ENCODE measurements at regions not wholly inside any gene's neighbourhood (a gene's known extent, or its start where the extent isn't known, plus 50 kb on each side); places are given as distances from the start of the nearest gene placed in this dataset.

DNA sequence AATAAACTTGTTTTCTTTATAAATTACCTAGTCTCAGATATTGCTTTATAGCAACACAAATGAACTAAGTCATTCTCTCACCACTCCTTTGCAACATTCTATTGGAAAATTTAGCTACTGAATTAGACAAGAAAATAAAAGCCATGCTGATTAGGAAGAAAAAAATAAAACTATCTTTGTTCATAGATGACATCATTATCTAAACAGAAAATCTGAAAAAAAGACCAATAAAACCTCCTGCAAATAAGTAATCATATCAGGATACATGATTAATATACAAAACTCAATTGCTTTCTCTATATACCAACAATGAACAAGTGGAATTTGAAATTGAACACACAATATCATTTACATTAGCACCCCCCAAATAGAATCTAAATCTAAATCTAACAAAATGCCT is 455.3 kb upstream of the KIF2A start:
- TF ChIP-seq, protein P1, sequence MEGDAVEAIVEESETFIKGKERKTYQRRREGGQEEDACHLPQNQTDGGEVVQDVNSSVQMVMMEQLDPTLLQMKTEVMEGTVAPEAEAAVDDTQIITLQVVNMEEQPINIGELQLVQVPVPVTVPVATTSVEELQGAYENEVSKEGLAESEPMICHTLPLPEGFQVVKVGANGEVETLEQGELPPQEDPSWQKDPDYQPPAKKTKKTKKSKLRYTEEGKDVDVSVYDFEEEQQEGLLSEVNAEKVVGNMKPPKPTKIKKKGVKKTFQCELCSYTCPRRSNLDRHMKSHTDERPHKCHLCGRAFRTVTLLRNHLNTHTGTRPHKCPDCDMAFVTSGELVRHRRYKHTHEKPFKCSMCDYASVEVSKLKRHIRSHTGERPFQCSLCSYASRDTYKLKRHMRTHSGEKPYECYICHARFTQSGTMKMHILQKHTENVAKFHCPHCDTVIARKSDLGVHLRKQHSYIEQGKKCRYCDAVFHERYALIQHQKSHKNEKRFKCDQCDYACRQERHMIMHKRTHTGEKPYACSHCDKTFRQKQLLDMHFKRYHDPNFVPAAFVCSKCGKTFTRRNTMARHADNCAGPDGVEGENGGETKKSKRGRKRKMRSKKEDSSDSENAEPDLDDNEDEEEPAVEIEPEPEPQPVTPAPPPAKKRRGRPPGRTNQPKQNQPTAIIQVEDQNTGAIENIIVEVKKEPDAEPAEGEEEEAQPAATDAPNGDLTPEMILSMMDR (IDR thresholded peaks at IDR 0.05; ENCODE audit: insufficient read depth, low read length), result no peak
- DNase-seq (ENCODE audit: low read depth), result no peak
- no peak overlapping the region for H3K4me3 ChIP-seq (ENCODE audit: low read depth, low read length)

DNA sequence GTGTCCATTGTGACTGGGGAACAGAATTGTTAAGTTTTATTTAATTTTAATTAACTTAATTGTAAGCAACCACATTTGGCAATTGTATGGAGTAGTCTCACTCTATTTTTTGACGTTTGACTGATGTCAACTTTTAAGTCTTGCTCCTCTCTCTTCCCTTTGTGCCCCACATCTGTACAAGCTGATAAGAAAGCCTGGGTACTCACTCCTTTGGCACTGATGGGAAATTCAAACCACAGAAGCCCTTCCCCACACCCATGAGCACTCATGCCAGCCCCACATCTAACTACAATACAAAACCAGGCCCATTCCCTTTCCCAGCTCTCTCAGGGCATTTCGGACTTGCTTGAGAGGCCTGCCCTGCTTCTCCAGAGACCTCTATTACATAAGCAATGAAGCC is 451.5 kb upstream of the KIF2A start:
- no peak overlapping the region for H3K4me3 ChIP-seq (ENCODE audit: low read depth, low read length)
- TF ChIP-seq, protein P1 (IDR thresholded peaks at IDR 0.05; ENCODE audit: insufficient read depth, low read length), result no peak
- DNase-seq (ENCODE audit: low read depth), result no peak

DNA sequence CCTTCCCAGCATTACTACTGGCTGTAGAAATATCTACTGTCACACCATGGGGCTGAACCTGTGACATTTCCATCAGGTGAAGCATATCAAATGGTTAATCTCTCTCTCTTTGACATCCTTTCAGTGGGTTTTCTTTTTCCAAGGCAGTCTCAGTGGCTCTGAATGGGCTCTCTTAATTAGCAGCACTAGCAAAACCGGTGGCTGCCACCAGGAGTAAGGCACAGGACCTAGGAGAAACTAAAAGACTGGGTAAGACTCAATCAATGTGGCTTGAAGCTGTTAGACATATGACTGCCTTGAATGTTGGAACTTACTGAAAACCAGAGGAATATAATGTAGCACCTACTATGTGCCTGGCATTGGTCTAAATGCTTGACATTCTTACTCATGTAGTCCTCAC is 445.0 kb upstream of the KIF2A start:
- TF ChIP-seq, protein P1 (IDR thresholded peaks at IDR 0.05; ENCODE audit: insufficient read depth, low read length), result no peak
- no peak overlapping the region for H3K4me3 ChIP-seq (ENCODE audit: low read depth, low read length)
- DNase-seq (ENCODE audit: low read depth), result no peak

DNA sequence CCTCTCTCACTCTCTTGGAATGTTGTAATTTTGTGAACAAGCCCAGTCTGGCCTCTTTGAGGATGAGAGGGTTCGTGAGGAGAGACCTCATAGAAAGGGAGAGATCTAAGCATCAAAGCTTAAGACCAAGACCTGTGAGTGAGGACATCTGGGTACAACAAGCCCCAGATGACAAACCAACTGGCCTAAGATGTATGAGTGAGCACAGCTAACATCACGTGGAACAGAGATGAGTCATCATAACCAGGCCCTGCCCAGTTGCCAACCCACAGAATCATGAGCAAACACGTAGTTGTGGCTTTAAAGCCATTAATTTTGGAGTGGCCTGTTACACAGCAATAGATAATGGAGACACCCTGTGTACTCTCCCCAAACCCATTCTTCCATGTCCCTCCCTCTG is 439.1 kb upstream of the KIF2A start:
- H3K4me3 ChIP-seq (ENCODE audit: low read depth, low read length), result no peak overlapping the region
- TF ChIP-seq, protein P1 (IDR thresholded peaks at IDR 0.05; ENCODE audit: insufficient read depth, low read length), result no peak
- peak; percentile 46 for DNase-seq (ENCODE audit: low read depth)

DNA sequence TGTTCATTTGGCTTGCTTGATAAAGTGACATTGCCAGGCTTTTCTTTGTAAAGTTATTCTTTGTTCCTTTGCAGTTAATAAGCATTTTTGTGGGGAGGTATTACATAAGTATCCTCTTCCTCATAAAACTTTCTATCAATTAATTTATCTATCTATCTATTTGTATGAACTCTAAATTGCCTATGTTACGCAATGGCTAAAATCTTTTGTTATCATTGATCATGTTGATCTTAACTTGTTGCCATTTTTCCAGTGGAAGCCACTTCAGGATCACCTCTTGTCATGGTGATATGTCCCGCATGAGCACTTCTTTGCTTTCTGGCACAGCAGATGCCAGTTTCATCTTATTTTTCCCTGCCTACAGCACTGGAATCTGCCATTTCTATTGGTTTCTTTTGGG is 436.7 kb upstream of the KIF2A start:
- DNase-seq (ENCODE audit: low read depth), result no peak
- H3K4me3 ChIP-seq (ENCODE audit: low read depth, low read length), result no peak overlapping the region
- TF ChIP-seq, protein P1 (IDR thresholded peaks at IDR 0.05; ENCODE audit: insufficient read depth, low read length), result no peak

DNA sequence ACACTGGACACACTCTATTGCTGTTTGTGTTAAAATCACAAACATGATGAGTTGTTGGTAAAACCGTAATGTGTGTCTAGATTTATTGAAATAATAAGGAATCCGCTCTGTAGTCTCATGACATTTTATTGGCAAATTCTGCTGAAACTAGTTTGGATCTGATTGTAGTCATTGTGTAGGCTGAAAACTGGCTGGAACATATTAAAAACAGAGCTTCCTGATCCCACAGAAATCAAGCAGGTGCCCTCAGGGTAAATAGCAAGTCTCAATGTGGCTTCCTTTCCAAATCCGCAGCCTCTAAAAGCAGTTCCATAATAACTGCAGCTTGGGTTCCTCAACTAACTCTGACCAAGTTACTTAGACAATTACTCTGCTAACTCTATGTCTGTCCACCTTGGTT is 427.5 kb upstream of the KIF2A start:
- H3K4me3 ChIP-seq (ENCODE audit: low read depth, low read length), result no peak overlapping the region
- TF ChIP-seq, protein P1 (IDR thresholded peaks at IDR 0.05; ENCODE audit: insufficient read depth, low read length), result no peak
- no peak for DNase-seq (ENCODE audit: low read depth)

DNA sequence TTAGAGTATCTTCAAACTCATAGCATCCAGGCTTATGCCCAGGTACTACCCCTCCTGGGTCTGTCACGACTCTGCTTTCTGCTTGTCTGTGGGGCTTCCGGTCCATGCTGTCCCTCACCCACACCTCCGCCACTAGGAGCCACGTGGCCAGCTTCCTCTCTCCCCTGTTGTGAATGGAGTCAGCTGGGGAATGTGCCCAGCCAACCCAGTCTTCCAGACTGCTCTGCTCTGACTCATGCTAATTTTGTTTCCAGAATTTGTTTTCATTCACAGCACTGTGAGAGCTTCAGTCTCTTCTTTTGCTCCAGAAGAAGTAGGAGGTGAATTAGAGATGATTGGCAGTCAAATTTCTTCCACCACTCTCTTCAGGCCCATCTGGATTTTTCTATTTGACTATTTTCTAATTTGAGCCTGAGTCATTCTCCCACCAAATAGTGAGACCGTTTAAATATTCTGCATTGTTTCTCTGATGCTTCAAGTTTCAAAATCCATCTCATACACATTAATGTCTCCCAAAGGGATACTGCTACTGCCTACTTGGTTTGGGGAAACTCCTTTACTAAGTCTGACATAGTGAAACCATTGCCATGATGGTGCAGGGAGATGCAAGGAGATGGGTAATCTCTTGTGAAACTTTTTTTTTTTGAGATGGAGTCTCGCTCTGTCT is 424.1 kb upstream of the KIF2A start:
- TF ChIP-seq, protein P1 (IDR thresholded peaks at IDR 0.05; ENCODE audit: insufficient read depth, low read length), result no peak
- peak; percentile 4 for DNase-seq (ENCODE audit: low read depth)
- no peak overlapping the region for H3K4me3 ChIP-seq (ENCODE audit: low read depth, low read length)

Data from fibroblast of the aortic adventitia (primary cell).